CD4-positive, alpha-beta T cell (primary cell): ENCODE measurements at regions not wholly inside any gene's neighbourhood (a gene's known extent, or its start where the extent isn't known, plus 50 kb on each side); places are given as distances from the start of the nearest gene placed in this dataset.

ENCODE experiments used
- ATAC-seq: fragments of 200-7000 bp; cut with Tn5 transposase; one replicate; pipeline ENCODE4 v1.10.0; 2022; ENCODE audit warnings: mild to moderate bottlenecking; ENCODE audit not compliant: poor library complexity
- CTCF ChIA-PET: fragments of 350-600 bp; sonication (Branson Sonifier 250); formaldehyde crosslinking; loops from one replicate; lab custom pipeline; 2021; ENCODE audit warnings: antibody characterized with exemption, inconsistent platforms; lab: Charles Lee
- POLR2A ChIA-PET: fragments of 350-600 bp; sonication (Branson Sonifier 250); formaldehyde crosslinking; loops from one replicate; lab custom pipeline; 2021; ENCODE audit warnings: antibody characterized with exemption, inconsistent platforms; lab: Charles Lee
- DNase-seq, 14 experiments: peaks; one replicate each; pipeline ENCODE4 v3.0.0-alpha.2; 2013 to 2020; ENCODE audit warnings: mixed read lengths in 2 of 14
- H3K27ac ChIP-seq, 2 donors: one replicate each; pipeline versions ENCODE4 v1.5.1 to v1.7.0; 2013; ENCODE audit warnings: low read length in 2 of 2, low read depth in 1 of 2, mild to moderate bottlenecking in 1 of 2
- H3K27me3 ChIP-seq, 2 experiments: 1 replicate in 1 of 2; 2 replicates in 1 of 2; pipeline versions ENCODE4 v1.6.1 to v1.7.0; 2013; ENCODE audit warnings: low read length in 2 of 2, control low read depth in 1 of 2, mild to moderate bottlenecking in 1 of 2, moderate library complexity in 1 of 2; ENCODE audit not compliant: insufficient read depth in 2 of 2, control insufficient read depth in 1 of 2
- H3K36me3 ChIP-seq: one replicate; pipeline ENCODE4 v1.6.1; 2013; ENCODE audit warnings: low read length, control low read depth; ENCODE audit not compliant: insufficient read depth
- H3K4me1 ChIP-seq: one replicate; pipeline ENCODE4 v1.6.1; 2013; ENCODE audit warnings: low read length, control low read depth; ENCODE audit not compliant: insufficient read depth
- H3K4me3 ChIP-seq: one replicate; pipeline ENCODE4 v1.5.1; 2013; ENCODE audit warnings: mild to moderate bottlenecking, low read length, moderate library complexity
- H3K9me3 ChIP-seq, 2 experiments: 1 replicate in 1 of 2; 2 replicates in 1 of 2; pipeline versions ENCODE4 v1.6.1 to v1.7.0; 2013; ENCODE audit warnings: low read length in 2 of 2, mild to moderate bottlenecking in 2 of 2, control low read depth in 1 of 2, moderate library complexity in 1 of 2; ENCODE audit not compliant: control insufficient read depth in 1 of 2, insufficient read depth in 1 of 2
- H3K27ac Mint-ChIP-seq: one replicate; pipeline ENCODE4 v1.8.0; 2020; ENCODE audit warnings: mixed read lengths
- H3K27me3 Mint-ChIP-seq: one replicate; pipeline ENCODE4 v1.8.0; 2021; ENCODE audit warnings: mixed read lengths
- H3K36me3 Mint-ChIP-seq: one replicate; pipeline ENCODE4 v1.8.0; 2021; ENCODE audit warnings: low read depth, mixed read lengths
- H3K4me1 Mint-ChIP-seq: one replicate; pipeline ENCODE4 v1.8.0; 2021; ENCODE audit warnings: low read depth, mixed read lengths
- H3K4me3 Mint-ChIP-seq: one replicate; pipeline ENCODE4 v1.8.0; 2020; ENCODE audit warnings: mild to moderate bottlenecking, mixed read lengths
- H3K9me3 Mint-ChIP-seq: one replicate; pipeline ENCODE4 v1.8.0; 2020; ENCODE audit warnings: mixed read lengths
- intact Hi-C, 2 experiments: fragments of 100-400 bp; cut with DNase I in 1 of 2; cut with micrococcal nuclease in 1 of 2; formaldehyde crosslinking; loops; one replicate each; pipeline versions ENCODE4 v1.15.1 to v1.9.0; 2023 to 2025; cut with DNase I, micrococcal nuclease
- TF ChIP-seq, protein P1 (sequence below): fragments of 200-600 bp; IDR thresholded peaks from one replicate; pipeline ENCODE4 v1.8.0; 2022; ENCODE audit warnings: antibody characterized with exemption, mild to moderate bottlenecking

DNA sequence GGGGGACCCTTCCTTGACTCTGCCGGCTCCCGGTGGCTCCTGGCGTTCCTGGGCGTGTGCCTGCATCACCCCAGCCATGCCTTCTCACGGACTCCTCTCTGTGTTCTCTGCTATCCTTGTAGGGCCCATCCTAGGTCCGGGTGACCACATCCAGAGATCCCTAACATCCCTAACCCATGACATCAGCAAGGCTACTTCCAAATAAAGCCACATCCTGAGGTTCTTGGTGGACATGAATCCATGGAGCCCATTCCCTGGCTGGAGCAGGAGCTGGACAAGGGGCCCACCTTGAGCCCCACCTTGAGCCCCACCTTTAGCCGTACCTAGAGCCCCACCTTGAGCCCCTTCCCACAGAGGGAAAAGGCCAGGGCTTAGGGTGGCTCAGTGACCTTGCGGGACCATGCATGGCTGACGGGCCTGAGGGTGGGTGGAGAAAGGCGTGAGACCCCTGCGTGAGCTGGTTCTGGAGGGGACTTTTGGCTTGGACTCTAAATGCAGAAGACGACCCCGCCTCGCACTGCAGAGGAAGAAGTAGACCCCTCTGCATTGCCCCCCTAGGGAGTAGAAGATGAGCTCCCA, 58.5 kb upstream of the INPP5A start:
- peaks cover 0 to 2% of the 10 kb centered on the region in 2 experiments for H3K27me3 ChIP-seq
- ChIA-PET POLR2A (no interaction called here), CTCF (no interaction called here)
- H3K9me3 ChIP-seq, result peaks cover 0 to 11% of the 10 kb centered on the region in 2 experiments
- no peak overlapping the region for H3K4me3 ChIP-seq
- peaks cover 12% of the 10 kb centered on the region for H3K27me3 Mint-ChIP-seq
- H3K36me3 ChIP-seq, result no peaks in the 10 kb centered on the region
- DNase-seq (no peak), ATAC-seq (no peak)
- no peaks in the 10 kb centered on the region for H3K4me1 Mint-ChIP-seq
- no peaks in the 10 kb centered on the region for H3K4me1 ChIP-seq
- no peaks in the 10 kb centered on the region for H3K36me3 Mint-ChIP-seq
- H3K27ac ChIP-seq, result no peak overlapping the region
- TF ChIP-seq, protein P1, sequence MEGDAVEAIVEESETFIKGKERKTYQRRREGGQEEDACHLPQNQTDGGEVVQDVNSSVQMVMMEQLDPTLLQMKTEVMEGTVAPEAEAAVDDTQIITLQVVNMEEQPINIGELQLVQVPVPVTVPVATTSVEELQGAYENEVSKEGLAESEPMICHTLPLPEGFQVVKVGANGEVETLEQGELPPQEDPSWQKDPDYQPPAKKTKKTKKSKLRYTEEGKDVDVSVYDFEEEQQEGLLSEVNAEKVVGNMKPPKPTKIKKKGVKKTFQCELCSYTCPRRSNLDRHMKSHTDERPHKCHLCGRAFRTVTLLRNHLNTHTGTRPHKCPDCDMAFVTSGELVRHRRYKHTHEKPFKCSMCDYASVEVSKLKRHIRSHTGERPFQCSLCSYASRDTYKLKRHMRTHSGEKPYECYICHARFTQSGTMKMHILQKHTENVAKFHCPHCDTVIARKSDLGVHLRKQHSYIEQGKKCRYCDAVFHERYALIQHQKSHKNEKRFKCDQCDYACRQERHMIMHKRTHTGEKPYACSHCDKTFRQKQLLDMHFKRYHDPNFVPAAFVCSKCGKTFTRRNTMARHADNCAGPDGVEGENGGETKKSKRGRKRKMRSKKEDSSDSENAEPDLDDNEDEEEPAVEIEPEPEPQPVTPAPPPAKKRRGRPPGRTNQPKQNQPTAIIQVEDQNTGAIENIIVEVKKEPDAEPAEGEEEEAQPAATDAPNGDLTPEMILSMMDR, result no peak
- no peak overlapping the region for H3K27ac Mint-ChIP-seq
- no peaks in the 10 kb centered on the region for H3K9me3 Mint-ChIP-seq
- H3K4me3 Mint-ChIP-seq, result no peak overlapping the region
- intact Hi-C loops, result no loop called here

DNA sequence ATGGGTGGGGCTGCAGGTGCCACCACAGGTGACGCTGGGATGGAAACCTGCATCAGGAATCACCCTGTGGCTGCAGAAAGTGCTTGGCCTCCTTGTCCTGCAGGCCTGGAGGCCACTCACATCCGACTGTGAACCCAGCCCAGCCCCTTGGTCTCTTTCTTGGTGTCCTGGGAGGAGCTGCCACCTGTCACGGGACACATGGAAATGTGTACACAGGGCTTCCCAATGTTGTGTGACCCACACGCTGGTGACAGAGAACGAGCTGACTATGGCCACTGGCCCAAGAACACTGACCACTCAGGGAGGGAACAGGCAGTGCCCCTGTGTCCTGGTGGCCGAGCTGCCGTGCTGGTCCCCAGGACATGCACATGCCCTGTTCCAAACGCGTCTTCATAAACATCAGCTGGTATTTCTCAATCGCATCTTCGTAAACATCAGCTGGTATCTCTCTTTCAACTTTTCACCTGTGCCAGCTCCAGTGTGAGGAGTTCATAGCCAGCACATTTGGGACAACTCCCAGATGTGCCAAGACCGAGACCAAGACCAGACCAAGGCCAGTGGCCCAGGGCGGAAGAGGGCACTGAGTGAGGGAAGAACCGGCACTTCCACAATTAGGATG, 57.9 kb upstream of the INPP5A start:
- Mint-ChIP-seq H3K9me3 (no peaks in the 10 kb centered on the region), H3K4me1 (no peaks in the 10 kb centered on the region), H3K4me3 (no peak overlapping the region), H3K27ac (no peak overlapping the region), H3K36me3 (no peaks in the 10 kb centered on the region), H3K27me3 (peaks cover 12% of the 10 kb centered on the region)
- intact Hi-C loops, result no loop called here
- TF ChIP-seq, protein P1, result no peak
- H3K4me3 ChIP-seq, result no peak overlapping the region
- no peak for DNase-seq
- H3K4me1 ChIP-seq, result no peaks in the 10 kb centered on the region
- H3K27me3 ChIP-seq, result peaks cover 0 to 2% of the 10 kb centered on the region in 2 experiments
- H3K9me3 ChIP-seq, result peaks cover 0 to 11% of the 10 kb centered on the region in 2 experiments
- ATAC-seq, result no peak
- H3K36me3 ChIP-seq, result no peaks in the 10 kb centered on the region
- H3K27ac ChIP-seq, result no peak overlapping the region
- POLR2A ChIA-PET, result no interaction called here
- CTCF ChIA-PET, result no interaction called here

DNA sequence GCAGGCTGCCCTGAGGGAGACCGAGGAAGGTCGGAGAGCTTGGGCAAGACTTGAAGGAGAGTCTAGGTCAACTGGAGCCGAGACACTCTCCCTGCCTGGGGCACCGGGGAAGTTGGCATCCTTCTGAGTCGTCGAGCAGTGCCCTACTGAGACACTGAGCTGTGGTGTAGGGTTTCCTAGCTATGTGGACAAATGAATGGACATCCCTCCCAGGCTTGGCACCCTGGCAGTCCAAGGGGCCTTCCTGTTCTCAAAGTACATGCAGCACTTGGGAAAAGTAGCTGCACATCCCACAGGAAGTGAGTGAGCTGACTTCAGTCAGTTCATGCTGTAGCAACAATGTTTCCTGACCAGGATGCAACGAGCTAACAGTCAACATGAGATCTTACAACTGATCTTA, 57.2 kb upstream of the INPP5A start:
- Histone ChIP-seq H3K4me3 (no peak overlapping the region), H3K9me3 (peaks cover 0 to 11% of the 10 kb centered on the region in 2 experiments), H3K27me3 (peaks cover 0 to 2% of the 10 kb centered on the region in 2 experiments), H3K36me3 (no peaks in the 10 kb centered on the region), H3K27ac (no peak overlapping the region), H3K4me1 (no peaks in the 10 kb centered on the region)
- Mint-ChIP-seq H3K9me3 (no peaks in the 10 kb centered on the region), H3K36me3 (no peaks in the 10 kb centered on the region), H3K4me1 (no peaks in the 10 kb centered on the region), H3K4me3 (no peak overlapping the region), H3K27me3 (peaks cover 11% of the 10 kb centered on the region), H3K27ac (no peak overlapping the region)
- intact Hi-C loops, result no loop called here
- TF ChIP-seq, protein P1, result no peak
- ChIA-PET CTCF (no interaction called here), POLR2A (no interaction called here)
- ATAC-seq (no peak), DNase-seq (no peak)
